ENCODE measurements at regions not wholly inside any gene's neighbourhood (a gene's known extent, or its start where the extent isn't known, plus 50 kb on each side); places are given as distances from the start of the nearest gene placed in this dataset.

DNA sequence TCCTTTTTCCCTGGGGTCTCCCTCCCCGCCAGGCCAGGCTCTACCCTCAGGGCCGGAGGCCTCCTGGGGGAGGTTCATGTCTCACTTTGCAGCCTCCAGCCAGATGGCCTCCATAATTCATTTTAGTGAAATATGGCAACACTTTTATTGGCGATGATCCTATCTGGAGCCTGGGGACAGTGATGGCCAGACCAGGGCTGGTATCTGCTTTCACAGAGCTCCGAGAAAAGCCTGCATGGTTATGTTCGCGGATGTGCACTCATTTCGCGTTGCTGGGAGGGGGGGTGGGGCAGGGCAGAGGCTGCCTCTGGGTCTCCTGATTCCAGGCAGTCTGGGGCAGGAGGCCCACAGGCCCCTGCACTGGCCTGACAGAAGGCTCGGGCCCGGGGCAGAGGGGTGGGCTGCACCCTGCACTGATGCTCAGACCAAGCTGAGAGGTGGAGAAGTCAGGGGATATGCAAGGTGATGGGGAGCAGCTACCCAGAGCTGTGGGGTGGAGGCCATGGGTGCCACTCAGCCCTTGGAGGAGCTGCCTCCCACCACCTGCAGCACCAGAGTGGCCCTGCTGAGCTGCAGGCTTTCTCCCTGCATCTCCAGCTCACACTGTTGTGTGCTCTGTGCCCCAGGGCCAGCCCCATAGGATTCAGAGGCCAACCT, 85.3 kb upstream of the RET start:
- Histone ChIP-seq H4K8ac (replicated peaks; ENCODE audit: insufficient read length, low read depth, low read length) (no peak overlapping the region), H2BK12ac (ENCODE audit: insufficient read length, low read depth, low read length) (no peak overlapping the region), H3K27me3 (ENCODE audit: insufficient read depth, low read length) (no peaks in the 10 kb centered on the region), H3K18ac (ENCODE audit: insufficient read length, low read depth, low read length) (no peak overlapping the region), H3K4me1 (ENCODE audit: insufficient read depth, low read length) (no peaks in the 10 kb centered on the region), H2BK120ac (ENCODE audit: low read depth, low read length, poor library complexity, severe bottlenecking) (no peak overlapping the region), H2BK20ac (ENCODE audit: low read depth, low read length, poor library complexity, severe bottlenecking) (no peak overlapping the region), H3K23ac (ENCODE audit: insufficient read length, low read depth, low read length) (no peak overlapping the region), H4K91ac (ENCODE audit: insufficient read length, low read depth, low read length) (no peak overlapping the region), H3K9me3 (ENCODE audit: control insufficient read depth, low read depth, low read length) (no peaks in the 10 kb centered on the region), H3K79me1 (ENCODE audit: insufficient read depth, low read depth, low read length, poor library complexity, severe bottlenecking) (no peaks in the 10 kb centered on the region), H3K79me2 (ENCODE audit: insufficient read depth, low read length) (no peaks in the 10 kb centered on the region), H3K23me2 (ENCODE audit: insufficient read length, low read depth, low read length, poor library complexity, severe bottlenecking) (no peaks in the 10 kb centered on the region), H2AK5ac (ENCODE audit: insufficient read length, low read length) (no peak overlapping the region), H3K14ac (ENCODE audit: insufficient read depth, low read length) (no peak overlapping the region), H4K5ac (ENCODE audit: insufficient read length, low read depth, low read length) (no peak overlapping the region), H2BK15ac (ENCODE audit: low read depth, low read length) (no peak overlapping the region), H3K27ac (ENCODE audit: insufficient read length, low read depth, low read length) (no peak overlapping the region), H3K4ac (ENCODE audit: low read depth, low read length) (no peak overlapping the region), H2AFZ (ENCODE audit: low read length) (no peak overlapping the region), H4K20me1 (ENCODE audit: control insufficient read depth, insufficient read depth, insufficient read length) (no peaks in the 10 kb centered on the region), H3K4me2 (ENCODE audit: insufficient read depth, insufficient read length, low read length) (no peak overlapping the region), H3K56ac (ENCODE audit: insufficient read length, low read depth, low read length) (no peak overlapping the region), H3T11ph (ENCODE audit: low read length) (no peak overlapping the region), H2BK5ac (ENCODE audit: insufficient read length, low read length) (no peak overlapping the region), H3K9ac (ENCODE audit: extremely low read depth, insufficient read length, low read length) (no peak overlapping the region)
- peaks cover 0 to 5% of the 10 kb centered on the region in 2 experiments; a peak in 1 of 4 replicates for H3K4me1 Mint-ChIP-seq
- no CpG with 5 or more reads among the region's 10 CpGs for WGBS (ENCODE audit: extremely low coverage, insufficient read length, low lambda C conversion rate)
- H3K27ac Mint-ChIP-seq, result no peak overlapping the region
- no peak for DNase-seq
- H3K27me3 Mint-ChIP-seq (ENCODE audit: low read depth), result no peaks in the 10 kb centered on the region; the same call in 1 of the 2 replicates
- no peaks in the 10 kb centered on the region for H3K36me3 Mint-ChIP-seq (ENCODE audit: insufficient read depth in 1 of 3, low read depth in 3 of 3)
- no peaks in the 10 kb centered on the region; a peak in 1 of 5 replicates for H3K9me3 Mint-ChIP-seq
- TF ChIP-seq, protein P1, sequence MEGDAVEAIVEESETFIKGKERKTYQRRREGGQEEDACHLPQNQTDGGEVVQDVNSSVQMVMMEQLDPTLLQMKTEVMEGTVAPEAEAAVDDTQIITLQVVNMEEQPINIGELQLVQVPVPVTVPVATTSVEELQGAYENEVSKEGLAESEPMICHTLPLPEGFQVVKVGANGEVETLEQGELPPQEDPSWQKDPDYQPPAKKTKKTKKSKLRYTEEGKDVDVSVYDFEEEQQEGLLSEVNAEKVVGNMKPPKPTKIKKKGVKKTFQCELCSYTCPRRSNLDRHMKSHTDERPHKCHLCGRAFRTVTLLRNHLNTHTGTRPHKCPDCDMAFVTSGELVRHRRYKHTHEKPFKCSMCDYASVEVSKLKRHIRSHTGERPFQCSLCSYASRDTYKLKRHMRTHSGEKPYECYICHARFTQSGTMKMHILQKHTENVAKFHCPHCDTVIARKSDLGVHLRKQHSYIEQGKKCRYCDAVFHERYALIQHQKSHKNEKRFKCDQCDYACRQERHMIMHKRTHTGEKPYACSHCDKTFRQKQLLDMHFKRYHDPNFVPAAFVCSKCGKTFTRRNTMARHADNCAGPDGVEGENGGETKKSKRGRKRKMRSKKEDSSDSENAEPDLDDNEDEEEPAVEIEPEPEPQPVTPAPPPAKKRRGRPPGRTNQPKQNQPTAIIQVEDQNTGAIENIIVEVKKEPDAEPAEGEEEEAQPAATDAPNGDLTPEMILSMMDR (conservative IDR thresholded peaks at IDR 0.05), result no peak
- no peak overlapping the region for H3K4me3 Mint-ChIP-seq

Measured in H9 (cell line).